OCI-LY3 (cell line): ENCODE measurements at regions not wholly inside any gene's neighbourhood (a gene's known extent, or its start where the extent isn't known, plus 50 kb on each side); places are given as distances from the start of the nearest gene placed in this dataset.

Source experiments
- H2AFZ ChIP-seq: fragments of 200-600, 300-600 bp; shearing (Covaris generic); 2 replicates; pipeline ENCODE4 v1.6.0; 2014; ENCODE audit warnings: antibody characterized with exemption, low read depth, low read length
- H3K27ac ChIP-seq: fragments of 200-600, 300-600 bp; sonication (generic); 2 replicates; pipeline ENCODE4 v1.5.1; 2014; ENCODE audit warnings: mild to moderate bottlenecking, low read length, moderate library complexity, mixed read lengths
- H3K27me3 ChIP-seq: fragments of 200-600, 300-600 bp; sonication (generic); 2 replicates; pipeline ENCODE4 v1.6.1; 2014; ENCODE audit warnings: low read depth, low read length, mixed read lengths
- H3K36me3 ChIP-seq: fragments of 200-600, 300-600 bp; sonication (generic); replicated peaks from 2 replicates; pipeline ENCODE3; 2014; ENCODE audit warnings: low read depth, low read length, mixed read lengths
- H3K4me1 ChIP-seq: fragments of 300-600, 200-600 bp; sonication (generic); 2 replicates; pipeline ENCODE4 v1.6.1; 2014; ENCODE audit warnings: low read length, mixed read lengths
- H3K4me2 ChIP-seq: fragments of 200-600, 300-600 bp; sonication (generic); 2 replicates; pipeline ENCODE4 v1.6.1; 2014; ENCODE audit warnings: low read length, mixed read lengths
- H3K4me3 ChIP-seq: fragments of 300-600, 200-600 bp; sonication (generic); 2 replicates; pipeline ENCODE4 v1.5.1; 2014; ENCODE audit warnings: antibody characterized with exemption, mild to moderate bottlenecking, low read length, moderate library complexity
- H3K79me2 ChIP-seq: fragments of 300-600, 200-600 bp; shearing (Covaris generic); 2 replicates; pipeline ENCODE4 v1.6.1; 2014; ENCODE audit warnings: mild to moderate bottlenecking, low read length, mixed read lengths
- H3K9ac ChIP-seq: fragments of 300-600, 200-600 bp; shearing (Covaris generic); 2 replicates; pipeline ENCODE4 v1.6.0; 2014; ENCODE audit warnings: mild to moderate bottlenecking, low read length, moderate library complexity
- H3K9me3 ChIP-seq: fragments of 200-600, 300-600 bp; shearing (Covaris generic); 2 replicates; pipeline ENCODE4 v1.6.1; 2014; ENCODE audit warnings: low read length, mixed read lengths; ENCODE audit not compliant: insufficient read depth
- H4K20me1 ChIP-seq: fragments of 200-600, 300-600 bp; sonication (generic); 2 replicates; pipeline ENCODE4 v1.6.1; 2016; ENCODE audit warnings: low read length, mixed read lengths; ENCODE audit not compliant: insufficient read depth
- EZH2phosphoT487 ChIP-seq: fragments of 200-600 bp; shearing (Covaris generic); IDR thresholded peaks from 2 replicates; pipeline ENCODE4 v1.6.1; 2018; ENCODE audit warnings: antibody characterized with exemption, mixed run types, low read depth
- TF ChIP-seq, protein P1 (sequence below): fragments of 200-600, 300-600 bp; sonication (generic); IDR thresholded peaks from 2 replicates; pipeline ENCODE4 v1.5.1; 2014; ENCODE audit warnings: antibody characterized with exemption, low read length, low read depth

DNA sequence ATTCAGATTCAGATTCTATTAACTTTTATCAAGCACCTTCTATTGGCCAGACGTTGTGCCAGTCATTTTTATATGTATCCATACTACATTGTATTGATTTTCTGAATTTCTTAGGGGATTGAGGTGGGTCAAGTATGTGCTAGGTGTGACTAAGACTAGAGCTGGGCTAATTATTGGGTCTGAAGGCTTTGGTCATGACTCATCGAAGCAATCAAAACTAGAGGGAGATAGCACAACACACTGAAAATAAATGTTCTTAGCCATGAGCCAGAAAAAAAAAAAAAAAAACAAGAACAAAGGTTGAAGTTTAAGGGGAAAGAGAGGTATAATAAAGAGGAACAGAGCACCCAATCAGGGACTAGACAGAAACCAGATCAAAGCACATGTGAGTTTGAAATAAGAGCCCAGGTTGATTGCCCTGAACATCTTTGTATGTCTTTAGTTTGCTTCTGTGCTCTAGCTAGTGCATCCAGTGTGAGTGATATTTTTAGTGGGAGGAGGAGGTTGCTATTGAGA is 171.6 kb upstream of the FOXP2 start:
- Histone ChIP-seq H4K20me1 (no peaks in the 10 kb centered on the region), H3K36me3 (no peaks in the 10 kb centered on the region), H3K79me2 (no peaks in the 10 kb centered on the region), H3K9me3 (no peaks in the 10 kb centered on the region), H3K9ac (no peak overlapping the region), H3K4me1 (no peaks in the 10 kb centered on the region), H3K27me3 (no peaks in the 10 kb centered on the region), H3K27ac (no peak overlapping the region), H2AFZ (no peak overlapping the region), H3K4me3 (no peak overlapping the region), H3K4me2 (no peak overlapping the region)
- TF ChIP-seq, protein P1, sequence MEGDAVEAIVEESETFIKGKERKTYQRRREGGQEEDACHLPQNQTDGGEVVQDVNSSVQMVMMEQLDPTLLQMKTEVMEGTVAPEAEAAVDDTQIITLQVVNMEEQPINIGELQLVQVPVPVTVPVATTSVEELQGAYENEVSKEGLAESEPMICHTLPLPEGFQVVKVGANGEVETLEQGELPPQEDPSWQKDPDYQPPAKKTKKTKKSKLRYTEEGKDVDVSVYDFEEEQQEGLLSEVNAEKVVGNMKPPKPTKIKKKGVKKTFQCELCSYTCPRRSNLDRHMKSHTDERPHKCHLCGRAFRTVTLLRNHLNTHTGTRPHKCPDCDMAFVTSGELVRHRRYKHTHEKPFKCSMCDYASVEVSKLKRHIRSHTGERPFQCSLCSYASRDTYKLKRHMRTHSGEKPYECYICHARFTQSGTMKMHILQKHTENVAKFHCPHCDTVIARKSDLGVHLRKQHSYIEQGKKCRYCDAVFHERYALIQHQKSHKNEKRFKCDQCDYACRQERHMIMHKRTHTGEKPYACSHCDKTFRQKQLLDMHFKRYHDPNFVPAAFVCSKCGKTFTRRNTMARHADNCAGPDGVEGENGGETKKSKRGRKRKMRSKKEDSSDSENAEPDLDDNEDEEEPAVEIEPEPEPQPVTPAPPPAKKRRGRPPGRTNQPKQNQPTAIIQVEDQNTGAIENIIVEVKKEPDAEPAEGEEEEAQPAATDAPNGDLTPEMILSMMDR: no peak
- no peak for TF ChIP-seq EZH2phosphoT487

DNA sequence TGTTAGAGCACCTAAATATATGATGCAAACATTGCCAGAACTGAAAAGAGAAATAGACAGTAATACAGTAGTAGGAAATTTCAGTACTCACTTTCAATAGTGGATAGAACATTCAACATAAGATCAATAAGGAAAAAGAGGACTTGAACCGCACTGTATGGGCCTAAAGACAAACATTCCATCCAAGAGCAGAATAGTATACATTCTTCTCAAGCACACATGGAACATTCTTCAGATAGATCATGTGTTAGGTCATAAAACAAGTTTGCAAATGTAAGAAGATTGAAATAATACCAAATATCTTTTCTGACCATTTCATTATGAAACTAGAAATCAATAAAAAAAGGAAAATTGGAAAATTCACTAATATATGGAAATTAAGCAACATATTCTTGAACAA is 185.4 kb upstream of the FOXP2 start:
- no peak overlapping the region for H3K9ac ChIP-seq
- TF ChIP-seq, protein P1: no peak
- no peak for TF ChIP-seq EZH2phosphoT487
- no peak overlapping the region for H3K4me2 ChIP-seq
- no peaks in the 10 kb centered on the region for H3K4me1 ChIP-seq
- H3K79me2 ChIP-seq: no peaks in the 10 kb centered on the region
- H3K27ac ChIP-seq: no peak overlapping the region
- H3K9me3 ChIP-seq: no peaks in the 10 kb centered on the region
- no peaks in the 10 kb centered on the region for H3K27me3 ChIP-seq
- H2AFZ ChIP-seq: no peak overlapping the region
- no peak overlapping the region for H3K4me3 ChIP-seq
- H4K20me1 ChIP-seq: no peaks in the 10 kb centered on the region
- no peaks in the 10 kb centered on the region for H3K36me3 ChIP-seq

DNA sequence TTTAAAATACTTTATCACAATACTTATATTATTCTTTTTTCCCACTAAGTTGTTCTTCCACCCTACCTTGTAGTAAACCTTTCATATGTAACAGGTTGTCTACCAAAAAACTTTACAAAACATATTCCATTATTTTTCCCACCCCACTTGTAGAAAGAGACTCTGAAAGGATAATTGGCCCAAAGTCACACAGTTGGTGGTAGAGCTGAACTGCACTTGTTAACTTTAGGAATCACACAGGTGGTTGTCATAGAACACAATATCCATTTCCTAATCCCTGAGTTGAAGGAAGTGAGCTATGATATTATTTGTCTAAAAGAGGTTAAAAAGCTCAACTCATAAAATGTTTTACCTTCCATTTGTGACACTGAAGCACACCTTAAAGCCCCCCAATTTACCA is 188.8 kb upstream of the FOXP2 start:
- no peaks in the 10 kb centered on the region for H3K4me1 ChIP-seq
- no peaks in the 10 kb centered on the region for H3K79me2 ChIP-seq
- no peak for TF ChIP-seq EZH2phosphoT487
- TF ChIP-seq, protein P1: no peak
- H3K27me3 ChIP-seq: no peaks in the 10 kb centered on the region
- no peak overlapping the region for H3K9ac ChIP-seq
- no peak overlapping the region for H3K4me3 ChIP-seq
- H3K9me3 ChIP-seq: no peaks in the 10 kb centered on the region
- H4K20me1 ChIP-seq: no peaks in the 10 kb centered on the region
- H3K4me2 ChIP-seq: no peak overlapping the region
- no peak overlapping the region for H3K27ac ChIP-seq
- no peak overlapping the region for H2AFZ ChIP-seq
- no peaks in the 10 kb centered on the region for H3K36me3 ChIP-seq

DNA sequence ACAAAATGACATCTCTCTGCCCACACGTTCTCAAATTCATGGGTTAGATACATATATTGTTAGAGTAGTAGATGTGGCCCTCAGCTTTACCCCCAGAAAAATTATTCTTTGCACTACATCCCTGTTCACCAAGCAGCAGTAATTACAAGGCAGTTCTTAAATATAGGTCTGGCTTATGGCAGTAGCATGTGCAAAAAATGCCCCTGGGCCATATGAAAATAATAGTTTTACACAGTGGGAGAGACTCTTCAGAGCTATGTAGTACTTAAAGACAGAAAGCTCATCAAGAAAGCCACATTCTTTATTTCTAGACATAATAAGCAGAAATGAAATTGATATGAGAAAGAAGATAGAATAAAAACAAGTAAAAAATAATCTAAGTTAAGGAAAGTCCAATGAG is 196.3 kb upstream of the FOXP2 start:
- TF ChIP-seq EZH2phosphoT487: no peak
- TF ChIP-seq, protein P1: no peak
- Histone ChIP-seq H2AFZ (no peak overlapping the region), H3K4me3 (no peak overlapping the region), H3K36me3 (no peaks in the 10 kb centered on the region), H3K4me1 (peaks cover 5% of the 10 kb centered on the region), H3K4me2 (no peak overlapping the region), H4K20me1 (no peaks in the 10 kb centered on the region), H3K27ac (no peak overlapping the region), H3K27me3 (no peaks in the 10 kb centered on the region), H3K79me2 (no peaks in the 10 kb centered on the region), H3K9ac (no peak overlapping the region), H3K9me3 (no peaks in the 10 kb centered on the region)
